HFFc6 (cell line): ENCODE measurements at regions not wholly inside any gene's neighbourhood (a gene's known extent, or its start where the extent isn't known, plus 50 kb on each side); places are given as distances from the start of the nearest gene placed in this dataset.

Source experiments
- DNase-seq: peaks from one replicate; pipeline ENCODE4 v3.0.0-alpha.2; 2018
- H3K27ac Mint-ChIP-seq: 2 replicates; pipeline ENCODE4 v1.8.0; 2020; ENCODE audit warnings: mild to moderate bottlenecking, mixed read lengths
- H3K27me3 Mint-ChIP-seq: 2 replicates; pipeline ENCODE4 v1.8.0; 2021; ENCODE audit warnings: mild to moderate bottlenecking, moderate library complexity, mixed read lengths; ENCODE audit not compliant: insufficient read depth
- H3K36me3 Mint-ChIP-seq: 2 replicates; pipeline ENCODE4 v1.8.0; 2021; ENCODE audit warnings: low read depth, mixed read lengths
- H3K4me1 Mint-ChIP-seq: 2 replicates; pipeline ENCODE4 v1.8.0; 2020; ENCODE audit warnings: low read depth, mixed read lengths
- H3K4me3 Mint-ChIP-seq: 2 replicates; pipeline ENCODE4 v1.8.0; 2020; ENCODE audit warnings: mild to moderate bottlenecking, moderate library complexity, mixed read lengths
- H3K9me3 Mint-ChIP-seq: 2 replicates; pipeline ENCODE4 v1.8.0; 2020; ENCODE audit warnings: mild to moderate bottlenecking, mixed read lengths
- TF ChIP-seq, protein P1 (sequence below): fragments of 200-600 bp; sonication (generic); IDR thresholded peaks from 2 replicates; pipeline ENCODE4 v1.5.0; 2021; ENCODE audit warnings: antibody characterized with exemption, mild to moderate bottlenecking

DNA sequence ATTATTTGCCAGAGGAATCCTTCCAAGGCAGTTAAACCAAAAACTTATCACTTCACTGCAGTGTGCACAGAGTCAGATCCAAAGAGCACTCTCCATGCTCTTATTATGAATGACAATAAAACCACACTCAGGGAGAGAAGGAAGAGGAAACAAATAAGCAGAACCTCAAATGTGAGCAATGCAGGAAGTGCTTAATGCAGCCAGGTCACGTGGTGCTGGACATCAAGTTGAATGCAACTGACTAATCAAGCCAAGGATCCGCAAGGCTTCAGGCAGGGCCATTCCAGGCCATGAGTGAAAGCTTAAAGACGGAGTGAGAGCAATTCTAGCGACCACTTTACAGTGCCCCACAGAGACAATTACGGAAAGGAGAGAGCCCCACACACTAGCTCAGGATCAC, 230.4 kb upstream of the PUM3 start:
- H3K4me1 Mint-ChIP-seq = no peaks in the 10 kb centered on the region
- no peak for DNase-seq
- no peaks in the 10 kb centered on the region for H3K27me3 Mint-ChIP-seq
- H3K36me3 Mint-ChIP-seq = no peaks in the 10 kb centered on the region
- H3K27ac Mint-ChIP-seq = no peak overlapping the region
- H3K9me3 Mint-ChIP-seq = peaks cover 16% of the 10 kb centered on the region
- H3K4me3 Mint-ChIP-seq = no peak overlapping the region
- TF ChIP-seq, protein P1, sequence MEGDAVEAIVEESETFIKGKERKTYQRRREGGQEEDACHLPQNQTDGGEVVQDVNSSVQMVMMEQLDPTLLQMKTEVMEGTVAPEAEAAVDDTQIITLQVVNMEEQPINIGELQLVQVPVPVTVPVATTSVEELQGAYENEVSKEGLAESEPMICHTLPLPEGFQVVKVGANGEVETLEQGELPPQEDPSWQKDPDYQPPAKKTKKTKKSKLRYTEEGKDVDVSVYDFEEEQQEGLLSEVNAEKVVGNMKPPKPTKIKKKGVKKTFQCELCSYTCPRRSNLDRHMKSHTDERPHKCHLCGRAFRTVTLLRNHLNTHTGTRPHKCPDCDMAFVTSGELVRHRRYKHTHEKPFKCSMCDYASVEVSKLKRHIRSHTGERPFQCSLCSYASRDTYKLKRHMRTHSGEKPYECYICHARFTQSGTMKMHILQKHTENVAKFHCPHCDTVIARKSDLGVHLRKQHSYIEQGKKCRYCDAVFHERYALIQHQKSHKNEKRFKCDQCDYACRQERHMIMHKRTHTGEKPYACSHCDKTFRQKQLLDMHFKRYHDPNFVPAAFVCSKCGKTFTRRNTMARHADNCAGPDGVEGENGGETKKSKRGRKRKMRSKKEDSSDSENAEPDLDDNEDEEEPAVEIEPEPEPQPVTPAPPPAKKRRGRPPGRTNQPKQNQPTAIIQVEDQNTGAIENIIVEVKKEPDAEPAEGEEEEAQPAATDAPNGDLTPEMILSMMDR = no peak

DNA sequence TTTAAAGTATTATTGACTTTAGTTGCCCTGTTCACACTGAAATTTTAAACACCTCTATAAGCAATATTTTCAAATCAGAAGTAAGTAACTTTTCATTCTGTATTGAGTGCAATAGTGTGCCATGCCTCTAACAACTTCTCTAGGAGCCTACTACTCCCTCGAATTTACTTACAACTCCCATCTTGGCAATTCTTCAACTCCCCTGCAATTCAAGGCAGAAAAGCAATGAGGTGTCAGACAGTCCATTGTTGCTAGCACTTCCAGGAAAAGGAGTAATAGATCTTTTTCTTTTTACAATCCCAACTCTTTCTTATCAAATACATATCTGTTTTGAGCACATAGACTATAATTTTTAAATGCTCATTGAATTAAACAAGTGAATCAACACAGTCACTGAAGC, 222.7 kb upstream of the PUM3 start:
- Mint-ChIP-seq H3K27me3 (peaks cover 1% of the 10 kb centered on the region; the same call in 1 of the 2 replicates), H3K4me3 (no peak overlapping the region), H3K4me1 (no peaks in the 10 kb centered on the region), H3K9me3 (peaks cover 30% of the 10 kb centered on the region; the same call in 1 of the 2 replicates), H3K36me3 (no peaks in the 10 kb centered on the region), H3K27ac (no peak overlapping the region)
- DNase-seq = no peak
- TF ChIP-seq, protein P1 = no peak

DNA sequence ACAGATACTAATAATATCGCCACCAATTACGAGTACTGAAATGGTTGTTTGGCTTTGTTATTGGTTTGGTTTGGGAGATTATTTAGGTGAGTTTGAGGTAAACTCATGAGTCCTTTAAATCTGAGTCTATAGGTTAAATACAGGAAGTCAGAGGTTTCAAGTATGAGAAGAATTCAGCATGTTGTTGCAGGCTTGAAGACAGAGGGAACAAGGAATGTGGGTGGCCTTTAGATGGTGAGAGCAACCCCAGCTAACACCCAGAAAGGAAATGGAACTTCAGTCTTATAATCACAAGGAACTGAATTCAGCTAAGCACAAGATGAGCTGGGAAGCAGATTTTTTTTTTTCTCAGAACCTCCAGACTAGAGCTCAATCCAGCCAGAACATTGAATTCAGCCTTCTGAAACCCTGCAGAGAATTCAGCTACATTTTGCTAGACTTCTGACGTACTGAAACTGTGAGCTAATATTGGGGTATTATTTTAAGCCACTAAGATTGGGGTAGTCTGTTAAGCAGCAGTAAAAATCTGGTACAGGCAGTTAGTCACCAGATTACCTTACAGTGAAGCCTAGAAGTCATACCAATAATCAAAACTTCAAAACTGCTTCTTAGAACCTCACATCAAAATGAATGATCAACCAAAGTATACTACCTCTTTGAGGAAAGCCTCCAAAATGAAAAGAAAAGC, 216.0 kb upstream of the PUM3 start:
- Mint-ChIP-seq H3K27me3 (peaks cover 1% of the 10 kb centered on the region; the same call in 1 of the 2 replicates), H3K4me1 (peaks cover 4% of the 10 kb centered on the region; the same call in 1 of the 2 replicates), H3K9me3 (peaks cover 5% of the 10 kb centered on the region; the same call in 1 of the 2 replicates), H3K36me3 (no peaks in the 10 kb centered on the region), H3K27ac (no peak overlapping the region), H3K4me3 (no peak overlapping the region)
- TF ChIP-seq, protein P1 = no peak
- no peak for DNase-seq

DNA sequence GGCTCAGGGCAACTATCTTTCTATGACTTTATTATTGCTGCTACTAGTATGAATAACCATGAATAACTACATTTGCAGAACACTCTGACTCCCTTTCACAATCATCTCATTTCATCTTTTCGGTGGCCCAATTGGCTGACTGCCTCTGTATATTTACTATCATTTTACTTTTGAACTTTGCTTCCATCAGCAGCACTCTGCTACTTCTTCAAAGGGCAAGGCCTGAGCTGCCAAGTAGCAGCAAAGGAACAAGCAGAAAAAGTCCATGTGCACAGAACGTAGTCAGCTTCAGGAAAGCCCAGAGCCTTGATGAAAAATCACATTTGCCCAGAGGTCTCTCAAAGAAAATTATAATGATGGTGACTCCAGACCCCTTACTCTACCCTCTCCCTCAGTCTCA, 214.5 kb upstream of the PUM3 start:
- Mint-ChIP-seq H3K4me1 (peaks cover 4% of the 10 kb centered on the region; the same call in 1 of the 2 replicates), H3K9me3 (peaks cover 7% of the 10 kb centered on the region; the same call in 1 of the 2 replicates)

DNA sequence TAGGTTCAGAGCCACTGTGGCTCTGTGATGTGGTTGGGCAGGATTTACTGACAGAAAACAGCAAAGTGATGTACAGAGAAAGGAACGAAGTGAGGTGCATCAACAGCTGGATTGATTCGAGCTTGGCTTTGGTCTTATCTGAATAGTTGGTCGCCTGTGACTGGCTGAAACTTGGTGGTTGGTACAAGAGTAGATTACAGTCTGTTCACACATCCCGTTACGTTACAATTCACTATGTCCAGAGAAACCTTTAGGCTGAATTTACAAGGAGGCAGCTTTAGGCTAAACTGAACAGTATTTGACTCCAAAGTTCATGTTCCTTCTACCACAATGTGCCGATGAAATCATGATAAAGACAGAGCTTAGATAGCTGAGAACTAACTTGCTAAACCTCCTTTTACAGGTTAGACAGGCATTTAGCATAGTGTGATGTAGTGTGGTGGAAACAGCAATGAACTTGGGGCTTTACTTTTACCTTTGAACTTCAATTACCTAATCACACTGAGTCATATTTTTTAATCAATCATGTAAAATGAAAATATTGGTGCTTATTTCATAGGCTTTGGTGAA, 210.2 kb upstream of the PUM3 start:
- DNase-seq = no peak
- Mint-ChIP-seq H3K27ac (no peak overlapping the region), H3K9me3 (peaks cover 11% of the 10 kb centered on the region), H3K36me3 (0 out of 2 replicates have a peak, but pooled peaks cover 4% of the 10 kb centered on the region), H3K27me3 (no peaks in the 10 kb centered on the region; the same call in none of the 2 replicates), H3K4me1 (no peaks in the 10 kb centered on the region), H3K4me3 (no peak overlapping the region)
- TF ChIP-seq, protein P1 = no peak

More for the DNA sequence above, 214.5 kb upstream of the PUM3 start:
- TF ChIP-seq, protein P1 = no peak
- H3K27me3 Mint-ChIP-seq = peaks cover 1% of the 10 kb centered on the region; the same call in 1 of the 2 replicates
- DNase-seq = no peak
- no peak overlapping the region for H3K27ac Mint-ChIP-seq
- no peak overlapping the region for H3K4me3 Mint-ChIP-seq
- H3K36me3 Mint-ChIP-seq = 0 out of 2 replicates have a peak, but pooled peaks cover 2% of the 10 kb centered on the region
